Mesendoderm (in vitro differentiated cells): ENCODE measurements at regions not wholly inside any gene's neighbourhood (a gene's known extent, or its start where the extent isn't known, plus 50 kb on each side); places are given as distances from the start of the nearest gene placed in this dataset.

Experiments
- DNase-seq: peaks from one replicate; pipeline ENCODE4 v3.0.0; 2013
- H2AK5ac ChIP-seq: 2 replicates; pipeline ENCODE4 v1.6.1; 2013; ENCODE audit warnings: low read length, inconsistent platforms
- H2BK120ac ChIP-seq: 2 replicates; pipeline ENCODE4 v1.6.1; 2013; ENCODE audit warnings: low read depth, mild to moderate bottlenecking, low read length, moderate library complexity, mixed read lengths
- H2BK15ac ChIP-seq: replicated peaks from 2 replicates; pipeline ENCODE4 v1.6.1; 2013; ENCODE audit warnings: low read depth, mild to moderate bottlenecking, moderate library complexity
- H2BK5ac ChIP-seq: 2 replicates; pipeline ENCODE4 v1.6.1; 2013; ENCODE audit warnings: low read length, inconsistent platforms
- H3K18ac ChIP-seq: 2 replicates; pipeline ENCODE4 v1.6.1; 2013; ENCODE audit warnings: mild to moderate bottlenecking, low read length, mixed read lengths
- H3K23ac ChIP-seq: one replicate; pipeline ENCODE4 v1.6.1; 2013; ENCODE audit warnings: low read length
- H3K27ac ChIP-seq: 2 replicates; pipeline ENCODE4 v1.5.1; 2013; ENCODE audit warnings: low read depth, mild to moderate bottlenecking, inconsistent platforms, low read length, moderate library complexity
- H3K27me3 ChIP-seq: 2 replicates; pipeline ENCODE4 v1.6.1; 2013; ENCODE audit warnings: low read length, control low read depth, mild to moderate bottlenecking, inconsistent platforms; ENCODE audit not compliant: insufficient read depth, poor library complexity
- H3K36me3 ChIP-seq: 2 replicates; pipeline ENCODE4 v1.6.1; 2013; ENCODE audit warnings: low read length, inconsistent platforms; ENCODE audit not compliant: control insufficient read depth, insufficient read depth
- H3K4ac ChIP-seq: one replicate; pipeline ENCODE4 v1.6.1; 2013; ENCODE audit warnings: low read depth, mild to moderate bottlenecking, low read length, moderate library complexity
- H3K4me1 ChIP-seq: 2 replicates; pipeline ENCODE4 v1.6.1; 2013; ENCODE audit warnings: low read depth, low read length, inconsistent platforms; ENCODE audit not compliant: control insufficient read depth
- H3K4me2 ChIP-seq: 2 replicates; pipeline ENCODE4 v1.6.1; 2013; ENCODE audit warnings: low read length
- H3K4me3 ChIP-seq: 2 replicates; pipeline ENCODE4 v1.5.1; 2013; ENCODE audit warnings: mild to moderate bottlenecking, low read length
- H3K56ac ChIP-seq: one replicate; pipeline ENCODE4 v1.6.1; 2013; ENCODE audit warnings: low read length
- H3K79me1 ChIP-seq: 2 replicates; pipeline ENCODE4 v1.6.1; 2013; ENCODE audit warnings: low read length, inconsistent platforms
- H3K79me2 ChIP-seq: 2 replicates; pipeline ENCODE4 v1.6.1; 2013; ENCODE audit warnings: mild to moderate bottlenecking, low read length; ENCODE audit not compliant: control insufficient read depth, insufficient read depth
- H3K9ac ChIP-seq: 2 replicates; pipeline ENCODE4 v1.6.1; 2013; ENCODE audit warnings: low read length, inconsistent platforms
- H4K5ac ChIP-seq: one replicate; pipeline ENCODE4 v1.6.1; 2013; ENCODE audit warnings: low read length
- H4K8ac ChIP-seq: one replicate; pipeline ENCODE4 v1.6.1; 2013; ENCODE audit warnings: low read depth, mild to moderate bottlenecking, control low read depth, low read length, moderate library complexity
- WGBS: extraction: QIAGEN DNeasy Blood & Tissue Kit; methylation state at CpG from one replicate; pipeline ENCODE4 v1.1.7; 2013; ENCODE audit warnings: low lambda C conversion rate, missing lambda C conversion rate; ENCODE audit not compliant: insufficient coverage; ENCODE audit errors: extremely low coverage; 5-methylcytosine and 5-hydroxymethylcytosine counted together

GRCh38 chr13:85228692-85229091 lies 570.5 kb downstream of the SLITRK6 start:
- Histone ChIP-seq H3K4me1 (no peaks in the 10 kb centered on the region), H2AK5ac (no peak overlapping the region), H4K8ac (no peak overlapping the region), H3K9ac (no peak overlapping the region), H3K36me3 (no peaks in the 10 kb centered on the region), H3K18ac (no peak overlapping the region), H2BK15ac (no peak overlapping the region), H4K5ac (no peak overlapping the region), H3K27ac (no peak overlapping the region), H3K27me3 (no peaks in the 10 kb centered on the region), H3K79me2 (no peaks in the 10 kb centered on the region), H3K4ac (no peak overlapping the region), H3K4me2 (no peak overlapping the region), H3K4me3 (no peak overlapping the region), H3K23ac (no peak overlapping the region), H2BK120ac (no peak overlapping the region), H2BK5ac (no peak overlapping the region), H3K56ac (no peak overlapping the region), H3K79me1 (no peaks in the 10 kb centered on the region)
- DNase-seq, result no peak
- WGBS, result no CpG with 5 or more reads among the region's 2 CpGs

GRCh38 chr13:85223883-85224656 lies 575.1 kb downstream of the SLITRK6 start:
- no peak overlapping the region for H3K4ac ChIP-seq
- no peaks in the 10 kb centered on the region for H3K27me3 ChIP-seq
- no peak overlapping the region for H2AK5ac ChIP-seq
- no peak for DNase-seq
- no peak overlapping the region for H3K18ac ChIP-seq
- H3K4me3 ChIP-seq, result no peak overlapping the region
- no peak overlapping the region for H3K27ac ChIP-seq
- no peak overlapping the region for H2BK15ac ChIP-seq
- H4K5ac ChIP-seq, result no peak overlapping the region
- no peak overlapping the region for H2BK120ac ChIP-seq
- H3K79me1 ChIP-seq, result no peaks in the 10 kb centered on the region
- H3K79me2 ChIP-seq, result no peaks in the 10 kb centered on the region
- H3K36me3 ChIP-seq, result no peaks in the 10 kb centered on the region
- no CpG with 5 or more reads among the region's 4 CpGs for WGBS
- no peak overlapping the region for H3K4me2 ChIP-seq
- H4K8ac ChIP-seq, result no peak overlapping the region
- H2BK5ac ChIP-seq, result no peak overlapping the region
- no peak overlapping the region for H3K9ac ChIP-seq
- H3K23ac ChIP-seq, result no peak overlapping the region
- H3K56ac ChIP-seq, result no peak overlapping the region
- no peaks in the 10 kb centered on the region for H3K4me1 ChIP-seq

- H3K4me3 ChIP-seq, result no peak overlapping the region
- H4K5ac ChIP-seq, result no peak overlapping the region
- H3K23ac ChIP-seq, result no peak overlapping the region
- H3K9ac ChIP-seq, result no peak overlapping the region
- no peak overlapping the region for H3K4me2 ChIP-seq
- H3K79me1 ChIP-seq, result no peaks in the 10 kb centered on the region
- H3K4ac ChIP-seq, result no peak overlapping the region
- H2AK5ac ChIP-seq, result no peak overlapping the region
- H3K56ac ChIP-seq, result no peak overlapping the region
- no peak overlapping the region for H2BK15ac ChIP-seq
- H3K79me2 ChIP-seq, result no peaks in the 10 kb centered on the region
- H3K18ac ChIP-seq, result no peak overlapping the region
- no peak for DNase-seq
- no peak overlapping the region for H2BK5ac ChIP-seq
- no peaks in the 10 kb centered on the region for H3K36me3 ChIP-seq
- no peak overlapping the region for H2BK120ac ChIP-seq
- no peak overlapping the region for H4K8ac ChIP-seq
- no peak overlapping the region for H3K27ac ChIP-seq
- no peaks in the 10 kb centered on the region for H3K4me1 ChIP-seq
- H3K27me3 ChIP-seq, result no peaks in the 10 kb centered on the region
Measured at GRCh38 chr13:85216576-85216975, 582.6 kb downstream of the SLITRK6 start.

- Histone ChIP-seq H3K27ac (no peak overlapping the region), H3K4me1 (no peaks in the 10 kb centered on the region), H3K4me3 (no peak overlapping the region), H2AK5ac (no peak overlapping the region), H2BK120ac (no peak overlapping the region), H4K5ac (no peak overlapping the region), H3K4ac (no peak overlapping the region), H4K8ac (no peak overlapping the region), H3K27me3 (no peaks in the 10 kb centered on the region), H3K9ac (no peak overlapping the region), H2BK15ac (no peak overlapping the region), H3K56ac (no peak overlapping the region), H3K79me1 (no peaks in the 10 kb centered on the region), H2BK5ac (no peak overlapping the region), H3K36me3 (no peaks in the 10 kb centered on the region), H3K23ac (no peak overlapping the region), H3K18ac (no peak overlapping the region), H3K4me2 (no peak overlapping the region), H3K79me2 (no peaks in the 10 kb centered on the region)
- DNase-seq, result no peak
- no CpG with 5 or more reads among the region's 2 CpGs for WGBS
Measured at GRCh38 chr13:85212692-85213091, 586.5 kb downstream of the SLITRK6 start.

GRCh38 chr13:85204668-85205344 lies 594.4 kb downstream of the SLITRK6 start:
- no peaks in the 10 kb centered on the region for H3K4me1 ChIP-seq
- H4K5ac ChIP-seq, result no peak overlapping the region
- H3K23ac ChIP-seq, result no peak overlapping the region
- no peak for DNase-seq
- H4K8ac ChIP-seq, result no peak overlapping the region
- no peak overlapping the region for H3K4ac ChIP-seq
- no peak overlapping the region for H2BK120ac ChIP-seq
- no peak overlapping the region for H2BK15ac ChIP-seq
- H2BK5ac ChIP-seq, result no peak overlapping the region
- no CpG with 5 or more reads among the region's 53 CpGs for WGBS
- no peak overlapping the region for H3K9ac ChIP-seq
- no peaks in the 10 kb centered on the region for H3K36me3 ChIP-seq
- no peaks in the 10 kb centered on the region for H3K79me1 ChIP-seq
- H3K4me3 ChIP-seq, result no peak overlapping the region
- no peak overlapping the region for H3K18ac ChIP-seq
- H3K4me2 ChIP-seq, result no peak overlapping the region
- H2AK5ac ChIP-seq, result no peak overlapping the region
- H3K56ac ChIP-seq, result no peak overlapping the region
- H3K27ac ChIP-seq, result no peak overlapping the region
- H3K27me3 ChIP-seq, result no peaks in the 10 kb centered on the region
- H3K79me2 ChIP-seq, result no peaks in the 10 kb centered on the region
